AG04449 (cell line): ENCODE measurements at regions not wholly inside any gene's neighbourhood (a gene's known extent, or its start where the extent isn't known, plus 50 kb on each side); places are given as distances from the start of the nearest gene placed in this dataset.

Experiments used
- CTCF ChIA-PET: fragments of 350-600 bp; formaldehyde crosslinking; extraction: SDS; loops from one replicate; lab custom pipeline; 2021; ENCODE audit warnings: antibody characterized with exemption; lab: Yijun Ruan, JAX
- POLR2A ChIA-PET: fragments of 400-600, 350-600 bp; formaldehyde crosslinking; extraction: SDS; loops from one replicate; lab custom pipeline; 2020; ENCODE audit warnings: antibody characterized with exemption, inconsistent platforms; lab: Yijun Ruan, JAX
- DNase-seq: peaks from one replicate; pipeline ENCODE4 v3.0.0-alpha.2; 2010; ENCODE audit warnings: low read depth, low spot score
- H3K4me3 ChIP-seq: 2 replicates; pipeline ENCODE4 v1.5.1; 2011; ENCODE audit warnings: low read depth, mild to moderate bottlenecking, control low read depth, low read length
- TF ChIP-seq, protein P1 (sequence below): IDR thresholded peaks from one replicate; pipeline ENCODE4 v1.5.1; 2011; ENCODE audit warnings: mild to moderate bottlenecking, moderate library complexity, low read length, control low read depth, inconsistent platforms; ENCODE audit not compliant: insufficient read depth; ENCODE audit errors: missing control alignments

DNA sequence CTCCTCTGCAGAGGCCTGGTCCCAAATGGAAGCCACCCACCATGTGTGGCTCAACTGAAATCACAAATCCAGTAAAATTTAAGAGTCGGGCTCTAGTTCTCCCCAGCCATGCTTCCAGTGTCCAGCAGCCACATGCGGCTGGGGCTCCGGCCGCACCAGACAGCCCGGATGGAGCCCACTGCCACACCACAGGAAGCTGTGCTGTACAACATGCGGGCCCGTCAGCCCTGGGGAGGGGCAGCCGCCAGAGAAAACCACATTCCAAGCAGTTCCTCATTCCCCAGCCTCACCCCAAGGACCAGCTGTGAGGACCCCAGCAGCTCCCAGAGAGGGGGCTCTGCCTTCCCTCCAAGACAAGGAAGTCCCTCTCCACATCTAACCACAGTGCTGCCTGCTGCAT lies 135.0 kb downstream of the NCOR2 start:
- H3K4me3 ChIP-seq = no peak overlapping the region
- TF ChIP-seq, protein P1, sequence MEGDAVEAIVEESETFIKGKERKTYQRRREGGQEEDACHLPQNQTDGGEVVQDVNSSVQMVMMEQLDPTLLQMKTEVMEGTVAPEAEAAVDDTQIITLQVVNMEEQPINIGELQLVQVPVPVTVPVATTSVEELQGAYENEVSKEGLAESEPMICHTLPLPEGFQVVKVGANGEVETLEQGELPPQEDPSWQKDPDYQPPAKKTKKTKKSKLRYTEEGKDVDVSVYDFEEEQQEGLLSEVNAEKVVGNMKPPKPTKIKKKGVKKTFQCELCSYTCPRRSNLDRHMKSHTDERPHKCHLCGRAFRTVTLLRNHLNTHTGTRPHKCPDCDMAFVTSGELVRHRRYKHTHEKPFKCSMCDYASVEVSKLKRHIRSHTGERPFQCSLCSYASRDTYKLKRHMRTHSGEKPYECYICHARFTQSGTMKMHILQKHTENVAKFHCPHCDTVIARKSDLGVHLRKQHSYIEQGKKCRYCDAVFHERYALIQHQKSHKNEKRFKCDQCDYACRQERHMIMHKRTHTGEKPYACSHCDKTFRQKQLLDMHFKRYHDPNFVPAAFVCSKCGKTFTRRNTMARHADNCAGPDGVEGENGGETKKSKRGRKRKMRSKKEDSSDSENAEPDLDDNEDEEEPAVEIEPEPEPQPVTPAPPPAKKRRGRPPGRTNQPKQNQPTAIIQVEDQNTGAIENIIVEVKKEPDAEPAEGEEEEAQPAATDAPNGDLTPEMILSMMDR = no peak
- CTCF ChIA-PET = no interaction called here
- POLR2A ChIA-PET = no interaction called here
- no peak for DNase-seq

DNA sequence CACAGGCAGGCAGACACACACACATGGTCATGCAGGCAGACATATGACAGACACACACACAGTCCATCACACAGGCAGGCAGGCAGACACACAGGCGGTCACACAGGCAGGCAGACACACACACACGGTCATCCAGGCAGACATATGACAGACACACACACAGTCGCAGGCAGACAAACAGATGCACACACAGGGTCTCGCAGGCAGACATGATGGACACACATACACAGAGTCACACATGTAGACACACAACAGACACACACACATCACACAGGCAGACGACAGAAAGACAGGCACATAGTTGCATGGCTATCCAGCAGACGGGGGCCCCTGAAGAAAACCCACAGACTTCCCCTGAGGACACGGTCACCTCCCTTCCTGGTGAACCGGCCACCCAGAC lies 135.4 kb downstream of the NCOR2 start:
- ChIA-PET POLR2A (no interaction called here), CTCF (no interaction called here)
- H3K4me3 ChIP-seq = no peak overlapping the region
- no peak for DNase-seq
- TF ChIP-seq, protein P1 = no peak

DNA sequence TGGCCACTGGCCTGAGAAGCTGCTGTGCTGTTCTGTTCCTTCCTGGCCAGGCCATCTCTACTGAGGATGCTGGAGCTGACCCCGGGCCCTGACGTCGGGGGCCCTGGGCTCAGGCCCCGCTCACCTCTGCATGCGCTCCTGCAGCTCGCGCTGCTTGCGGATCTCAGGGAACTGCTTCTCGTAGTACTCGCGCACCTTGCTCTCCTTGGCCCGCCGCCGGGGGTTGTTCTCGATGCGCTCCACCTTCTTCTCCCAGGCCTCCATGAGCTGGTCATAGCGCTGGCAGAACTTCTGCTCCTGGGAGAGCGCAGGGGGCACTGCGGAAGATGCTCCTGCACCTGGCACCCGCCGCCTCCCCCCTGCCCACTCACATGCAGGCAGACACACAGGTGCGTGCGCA lies 135.6 kb downstream of the RFLNA start:
- TF ChIP-seq, protein P1 = no peak
- ChIA-PET POLR2A (interaction anchor here (1.1 kb wide), 1 partner anchor 41 kb away, joined by 3 read pairs; no protein-coding TSS in a partner anchor), CTCF (no interaction called here)
- H3K4me3 ChIP-seq = no peak overlapping the region
- no peak for DNase-seq

DNA sequence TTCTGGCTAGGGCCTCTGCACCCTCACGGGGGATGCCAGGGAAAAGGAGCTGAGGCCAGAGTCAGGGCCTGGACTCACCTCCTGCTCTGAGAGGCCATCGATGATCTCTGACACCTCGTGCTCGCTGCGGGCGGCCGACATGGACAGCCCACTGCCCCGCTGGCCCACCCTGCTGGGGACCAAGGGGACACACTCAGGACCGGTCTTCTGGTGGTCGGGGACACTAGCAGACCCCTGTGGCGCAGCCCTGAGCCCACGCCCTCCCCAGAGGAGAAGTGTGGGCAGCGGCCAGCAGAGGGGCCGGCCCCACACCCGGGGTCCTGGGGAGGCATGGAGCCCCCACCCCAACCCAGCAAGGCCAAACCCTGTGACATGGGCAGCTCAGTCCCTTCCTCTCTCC lies 134.6 kb downstream of the RFLNA start:
- TF ChIP-seq, protein P1 = no peak
- CTCF ChIA-PET = interaction anchor here (1.4 kb wide), 1 partner anchor 8 kb away, joined by 3 read pairs; no protein-coding TSS in a partner anchor
- POLR2A ChIA-PET = interaction anchor here (1.1 kb wide), 1 partner anchor 40 kb away, joined by 3 read pairs; no protein-coding TSS in a partner anchor
- DNase-seq = no peak
- no peak overlapping the region for H3K4me3 ChIP-seq

DNA sequence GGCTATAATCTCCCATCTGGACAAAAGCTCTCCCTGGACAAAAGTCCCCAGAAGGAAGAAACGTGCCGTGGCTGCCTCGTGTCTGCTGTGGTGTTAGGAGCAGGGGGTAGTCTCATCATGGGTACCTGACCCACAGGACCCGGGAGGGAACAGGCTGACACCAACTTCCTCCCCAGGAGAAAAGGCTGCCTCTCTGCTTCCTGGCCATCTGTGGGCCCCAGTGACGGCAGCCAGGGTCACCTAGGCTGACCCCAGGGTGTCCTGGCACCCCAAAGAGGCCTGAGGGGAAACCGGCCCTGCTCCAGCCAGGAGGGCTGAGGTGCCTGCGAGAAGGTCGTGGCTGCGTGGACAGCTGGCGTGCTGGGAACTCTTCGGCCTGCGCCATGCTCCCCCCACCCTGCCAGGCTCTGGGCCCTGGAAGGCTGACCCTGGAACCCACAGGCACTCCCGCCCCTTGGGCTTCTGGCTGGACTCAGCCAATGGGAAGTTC lies 133.9 kb downstream of the RFLNA start:
- CTCF ChIA-PET = interaction anchor here (1.4 to 2.0 kb wide), 3 partner anchors 9 to 337 kb away, joined by 3 to 10 read pairs (median 5); no protein-coding TSS in a partner anchor
- no peak for DNase-seq
- TF ChIP-seq, protein P1 = no peak
- no peak overlapping the region for H3K4me3 ChIP-seq
- POLR2A ChIA-PET = interaction anchor here (1.4 kb wide), 1 partner anchor 13 kb away, joined by 5 read pairs; no protein-coding TSS in a partner anchor

DNA sequence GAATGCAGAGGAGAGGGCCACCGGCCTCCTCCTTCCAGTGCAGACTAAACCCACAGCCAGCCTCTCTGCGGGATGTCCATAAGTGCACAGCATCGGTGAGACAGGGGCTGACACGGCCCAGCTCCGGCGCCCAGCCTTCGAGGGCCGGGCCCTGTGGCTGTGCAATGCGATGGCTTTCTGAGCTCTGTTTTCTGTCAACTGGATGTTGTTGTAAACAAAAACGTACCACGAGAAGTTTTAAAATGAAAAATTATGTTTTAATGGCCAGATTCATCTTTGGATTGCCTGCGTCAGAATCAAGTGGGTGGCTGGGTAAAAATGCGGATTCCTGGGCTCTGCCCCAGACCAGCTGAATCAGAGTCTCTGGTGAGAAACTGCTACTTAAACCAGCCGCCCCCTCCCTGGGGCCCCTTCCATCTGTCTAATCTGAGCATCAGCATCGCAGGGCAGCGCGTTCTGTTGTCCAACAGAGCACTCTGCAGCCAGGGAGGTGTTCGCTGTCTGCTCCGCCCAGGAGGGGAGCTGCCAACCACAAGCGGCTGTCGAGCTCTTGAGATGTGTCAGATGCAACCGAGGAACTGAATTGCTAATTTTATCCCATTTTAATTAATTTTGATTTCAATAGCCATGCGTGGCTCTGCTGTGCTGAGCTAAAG lies 133.4 kb downstream of the RFLNA start:
- peak; percentile 26 for DNase-seq
- H3K4me3 ChIP-seq = no peak overlapping the region
- CTCF ChIA-PET = interaction anchor here (1.4 to 2.0 kb wide), 4 partner anchors 10 to 347 kb away, joined by 3 to 10 read pairs (median 4); no protein-coding TSS in a partner anchor
- TF ChIP-seq, protein P1 = no peak
- POLR2A ChIA-PET = interaction anchor here (0.6 to 1.4 kb wide), 3 partner anchors 13 to 39 kb away, joined by 3 to 5 read pairs (median 5); no protein-coding TSS in a partner anchor
